ENCODE measurements at regions not wholly inside any gene's neighbourhood (a gene's known extent, or its start where the extent isn't known, plus 50 kb on each side); places are given as distances from the start of the nearest gene placed in this dataset.

- no peak for DNase-seq
Measured at GRCh38 chr9:23606107-23606506, 219.9 kb downstream of the ELAVL2 start.

GRCh38 chr9:23608456-23608855 lies 217.6 kb downstream of the ELAVL2 start:
- no peak for DNase-seq

- no peak for DNase-seq
Measured at GRCh38 chr9:23611869-23612268, 214.2 kb downstream of the ELAVL2 start.

GRCh38 chr9:23615569-23615968 lies 210.5 kb downstream of the ELAVL2 start:
- DNase-seq, result no peak

DNA sequence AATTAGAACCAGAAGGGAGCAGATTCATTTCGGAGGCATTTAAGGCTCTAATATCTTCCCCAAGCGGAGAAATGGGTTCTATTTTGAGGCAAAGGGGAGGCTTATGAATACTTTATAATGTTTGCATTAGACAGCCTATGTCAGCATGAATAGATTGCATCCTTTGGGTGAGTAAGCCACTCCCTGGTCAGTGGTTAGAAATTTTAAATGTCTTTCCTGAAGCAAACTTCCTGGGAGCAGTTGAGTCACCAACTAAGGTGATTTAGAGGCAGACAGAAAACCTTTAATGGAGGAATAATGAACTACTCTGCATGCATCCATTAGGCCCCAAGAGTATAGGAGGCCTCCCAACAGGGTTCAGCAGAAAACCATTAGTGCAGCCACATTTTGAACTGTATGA lies 204.9 kb downstream of the ELAVL2 start:
- DNase-seq, result no peak

DNA sequence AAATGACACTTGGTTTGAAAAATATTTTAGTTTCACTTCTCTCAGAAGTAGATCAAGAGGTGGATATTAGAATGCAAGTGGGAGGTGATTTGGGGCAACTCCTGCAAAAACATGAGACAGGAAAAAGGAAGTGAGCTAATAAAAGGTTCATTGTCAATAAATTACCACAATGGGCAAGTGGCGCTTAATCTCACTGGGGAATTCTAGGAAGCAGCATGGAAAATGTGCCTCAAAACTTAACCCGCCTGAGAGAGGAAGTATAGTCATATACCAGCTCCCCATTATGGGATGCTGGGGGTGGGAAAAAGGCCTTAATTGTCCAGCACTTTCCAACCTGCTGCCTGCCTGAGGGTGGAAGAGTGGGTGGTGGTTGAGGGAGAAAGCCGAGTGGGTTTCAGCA lies 204.1 kb downstream of the ELAVL2 start:
- no peak for DNase-seq

DNA sequence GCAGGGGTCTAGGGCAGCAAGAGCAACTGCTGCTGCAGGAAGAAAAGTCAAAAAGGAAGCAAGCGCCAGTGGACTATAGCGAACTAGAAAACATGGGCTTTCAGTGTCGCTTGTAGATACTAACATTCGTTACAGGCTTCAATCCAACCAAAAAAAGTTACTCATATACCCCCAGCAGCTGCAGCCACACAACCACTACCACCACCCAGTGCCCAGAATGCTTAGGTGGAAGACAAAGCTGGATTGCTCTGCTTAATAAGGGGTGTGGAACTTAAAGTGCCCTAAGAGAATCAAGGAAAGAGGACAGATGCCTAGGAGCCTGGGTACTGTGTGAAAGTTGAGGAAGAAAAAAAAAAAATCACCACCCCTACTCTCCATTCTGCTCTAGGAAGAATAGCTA lies 203.6 kb downstream of the ELAVL2 start:
- no peak for DNase-seq

- DNase-seq, result no peak
Measured at GRCh38 chr9:23630488-23630887, 195.6 kb downstream of the ELAVL2 start.

DNA sequence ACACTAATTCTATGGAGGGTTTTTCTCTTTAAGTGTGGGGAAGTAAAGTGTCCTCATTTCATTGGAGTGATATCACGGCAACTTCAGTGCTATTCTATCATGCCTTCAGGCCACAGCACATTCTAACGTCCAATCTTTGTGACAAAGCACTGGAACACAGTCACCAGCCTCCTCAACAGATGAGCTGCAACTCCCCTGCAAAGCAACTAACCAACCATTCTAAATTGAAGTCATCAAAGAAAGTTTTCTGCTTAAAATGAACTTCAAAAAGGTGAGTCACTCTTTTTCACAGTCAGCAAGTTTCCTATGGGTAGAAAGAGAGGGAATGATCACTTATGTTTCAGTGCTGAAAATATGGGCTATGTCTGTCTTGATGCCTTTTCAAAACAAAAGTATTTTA lies 190.8 kb downstream of the ELAVL2 start:
- no peak for DNase-seq

DNA sequence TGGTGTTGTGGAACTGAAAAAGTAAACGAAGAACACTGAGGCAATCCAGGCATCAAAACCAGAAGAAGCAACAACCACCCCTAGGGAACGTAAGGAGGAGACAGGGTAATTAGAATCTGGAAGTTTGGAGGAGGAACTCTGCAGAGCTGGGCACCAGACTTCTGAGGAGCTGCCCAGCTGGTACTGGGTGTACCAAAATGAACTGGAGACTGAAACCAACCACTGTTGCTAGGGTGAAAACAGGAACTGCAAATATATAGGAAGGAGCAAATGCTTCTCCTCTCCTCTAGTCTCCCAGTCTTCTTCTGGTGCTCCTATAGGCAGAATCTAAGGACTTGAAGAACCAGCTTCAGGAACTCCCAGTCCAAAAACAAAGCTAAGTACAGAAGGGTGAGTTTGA lies 189.8 kb downstream of the ELAVL2 start:
- no peak for DNase-seq

DNA sequence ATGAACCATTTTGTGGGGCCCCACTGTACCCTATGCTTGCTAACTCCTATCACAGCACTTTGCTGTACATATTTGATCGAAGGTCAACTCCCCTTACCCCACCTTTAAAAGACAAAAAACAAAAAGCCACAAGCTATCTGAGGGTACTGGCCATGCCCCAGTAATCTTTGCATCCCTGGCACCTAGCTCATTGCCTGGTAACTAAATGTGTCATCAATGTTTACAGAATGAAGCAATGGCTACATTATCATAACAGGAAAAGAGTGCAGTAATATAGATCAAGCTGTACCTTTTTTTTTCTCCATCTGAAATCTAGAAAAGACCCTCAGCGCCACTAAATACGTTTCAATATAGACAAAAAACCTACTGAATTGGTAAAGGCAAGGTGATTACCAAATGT lies 188.0 kb downstream of the ELAVL2 start:
- DNase-seq, result no peak

DNA sequence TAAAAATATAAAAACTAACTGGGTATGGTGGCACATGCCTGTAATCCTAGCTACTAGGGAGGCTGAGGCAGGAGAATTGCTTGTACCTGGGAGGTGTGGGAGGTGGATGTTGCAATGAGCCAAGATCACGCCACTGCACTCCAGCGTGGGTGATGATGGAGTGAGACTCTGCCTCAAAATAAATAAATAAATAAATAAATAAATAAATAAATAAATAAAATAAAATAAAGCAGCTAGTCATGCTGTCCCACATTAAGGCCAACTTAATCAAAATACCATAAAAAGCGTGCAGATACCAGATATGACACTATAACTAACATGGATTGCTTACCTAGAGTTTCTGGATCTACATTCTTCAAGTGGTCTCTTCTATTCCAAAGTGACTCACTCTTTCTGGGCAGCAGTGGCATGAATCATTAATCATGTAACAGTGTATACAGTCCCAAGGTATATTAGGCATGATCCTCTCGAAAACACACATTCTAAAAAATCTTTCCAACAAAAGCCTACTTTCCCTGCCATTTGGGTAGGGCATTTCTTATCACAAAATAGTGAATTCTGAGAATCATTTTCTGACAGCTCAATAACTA lies 187.1 kb downstream of the ELAVL2 start:
- no peak for DNase-seq
